Lower leg skin (tissue), 4 donors: ENCODE measurements at regions not wholly inside any gene's neighbourhood (a gene's known extent, or its start where the extent isn't known, plus 50 kb on each side); places are given as distances from the start of the nearest gene placed in this dataset.

Experiments
- DNase-seq, 2 donors: peaks; one replicate each; pipeline ENCODE4 v3.0.0-alpha.2; 2019; ENCODE audit warnings: low spot score in 2 of 2
- H3K4me3 ChIP-seq: fragments of 200-600 bp; sonication (generic); 2 replicates; pipeline ENCODE4 v1.5.1; 2017; ENCODE audit warnings: mild to moderate bottlenecking, low read depth; ENCODE audit not compliant: poor library complexity, severe bottlenecking
- CTCF ChIP-seq, 3 donors: fragments of 450-650 bp; IDR thresholded peaks; one replicate each; pipeline ENCODE4 v1.5.1; 2016; ENCODE audit warnings: antibody characterized with exemption in 3 of 3, mild to moderate bottlenecking in 3 of 3, moderate library complexity in 2 of 3
- POLR2A ChIP-seq, 2 donors: fragments of 450-650 bp; IDR thresholded peaks; one replicate each; pipeline ENCODE4 v1.6.1; 2016 to 2017; ENCODE audit warnings: antibody characterized with exemption in 2 of 2, mild to moderate bottlenecking in 1 of 2, moderate library complexity in 1 of 2
- WGBS, 2 donors: methylation state at CpG; one replicate each; pipeline ENCODE4 v1.1.5; 2018; 5-methylcytosine and 5-hydroxymethylcytosine counted together
- intact Hi-C: fragments of 100-400 bp; cut with DNase I; formaldehyde crosslinking; loops from one replicate; pipeline ENCODE4 v1.15.0; 2023; ENCODE audit warnings: low total_unique reads

- H3K4me3 ChIP-seq: no peak overlapping the region
- intact Hi-C loops: no loop called here
- TF ChIP-seq CTCF (IDR thresholded peaks at IDR 0.05): no peak
- no peak for DNase-seq
- 0 to 56% methylated on average over 1 of the region's 1 CpG for WGBS, 2 donors
Measured at GRCh38 chr6:18317850-18318249, 53.5 kb upstream of the DEK start.

DNA sequence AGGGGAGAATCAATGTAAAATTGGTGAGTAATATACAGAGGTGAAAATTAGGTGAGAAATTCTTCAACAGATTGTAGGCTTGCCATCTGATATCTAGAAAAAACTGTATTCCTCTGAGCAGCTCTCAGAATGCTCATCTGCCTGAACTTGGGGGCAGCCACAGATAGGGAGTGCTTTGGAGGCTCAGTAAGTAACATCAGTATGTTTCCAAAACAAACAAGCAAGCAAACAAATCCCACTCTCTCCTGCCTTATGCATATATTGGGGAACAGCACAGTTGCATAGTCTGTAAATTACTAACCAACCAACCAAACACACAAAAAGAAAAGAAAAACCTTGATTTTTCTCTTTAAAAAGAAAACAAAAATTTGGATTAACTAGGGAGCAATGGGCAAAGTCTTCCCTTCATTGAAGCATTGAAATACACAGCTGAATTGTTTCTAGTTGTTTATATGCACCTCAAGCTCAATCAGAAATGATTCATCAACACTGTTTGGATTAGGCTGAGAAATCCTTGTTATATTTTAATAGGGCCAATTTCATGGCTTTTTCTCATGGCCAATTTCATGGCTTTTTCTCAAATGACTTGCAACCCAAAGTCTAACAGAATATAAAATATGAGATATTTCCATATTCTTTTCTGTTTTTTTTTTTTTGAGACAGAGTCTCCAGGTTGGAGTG, 50.1 kb upstream of the DEK start:
- no peak overlapping the region for H3K4me3 ChIP-seq
- no peak for TF ChIP-seq CTCF (IDR thresholded peaks at IDR 0.05)
- no peak for TF ChIP-seq POLR2A (IDR thresholded peaks at IDR 0.05)
- no peak for DNase-seq
- intact Hi-C loops: no loop called here
